ENCODE measurements at regions not wholly inside any gene's neighbourhood (a gene's known extent, or its start where the extent isn't known, plus 50 kb on each side); places are given as distances from the start of the nearest gene placed in this dataset.

DNA sequence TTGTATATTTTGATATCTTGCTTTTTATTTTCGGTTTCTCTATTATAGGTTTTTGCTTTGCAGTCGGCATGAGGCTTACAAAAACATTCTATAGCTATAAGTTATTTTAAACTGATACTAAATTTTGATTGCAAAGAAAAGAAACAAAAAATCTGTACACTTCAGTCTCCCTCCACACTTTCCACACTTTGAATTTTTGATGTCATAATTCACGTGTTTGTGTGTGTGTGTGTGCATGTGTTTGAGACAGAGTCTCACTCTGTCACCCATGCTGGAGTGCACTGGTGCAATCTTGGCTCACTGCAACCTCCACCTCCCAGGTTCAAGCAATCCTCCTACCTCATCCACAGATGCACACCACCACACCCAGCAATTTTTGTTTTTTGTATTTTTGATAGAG lies 124.9 kb downstream of the MRPS30 start:
- no peak for DNase-seq
- 44 to 73% methylated on average over 3 of the region's 3 CpGs for WGBS, 2 donors
- TF ChIP-seq POLR2A (IDR thresholded peaks at IDR 0.05) (no peak), POLR2AphosphoS5 (IDR thresholded peaks at IDR 0.05) (no peak), EP300 (IDR thresholded peaks at IDR 0.05) (no peak)
- TF ChIP-seq, protein P1, sequence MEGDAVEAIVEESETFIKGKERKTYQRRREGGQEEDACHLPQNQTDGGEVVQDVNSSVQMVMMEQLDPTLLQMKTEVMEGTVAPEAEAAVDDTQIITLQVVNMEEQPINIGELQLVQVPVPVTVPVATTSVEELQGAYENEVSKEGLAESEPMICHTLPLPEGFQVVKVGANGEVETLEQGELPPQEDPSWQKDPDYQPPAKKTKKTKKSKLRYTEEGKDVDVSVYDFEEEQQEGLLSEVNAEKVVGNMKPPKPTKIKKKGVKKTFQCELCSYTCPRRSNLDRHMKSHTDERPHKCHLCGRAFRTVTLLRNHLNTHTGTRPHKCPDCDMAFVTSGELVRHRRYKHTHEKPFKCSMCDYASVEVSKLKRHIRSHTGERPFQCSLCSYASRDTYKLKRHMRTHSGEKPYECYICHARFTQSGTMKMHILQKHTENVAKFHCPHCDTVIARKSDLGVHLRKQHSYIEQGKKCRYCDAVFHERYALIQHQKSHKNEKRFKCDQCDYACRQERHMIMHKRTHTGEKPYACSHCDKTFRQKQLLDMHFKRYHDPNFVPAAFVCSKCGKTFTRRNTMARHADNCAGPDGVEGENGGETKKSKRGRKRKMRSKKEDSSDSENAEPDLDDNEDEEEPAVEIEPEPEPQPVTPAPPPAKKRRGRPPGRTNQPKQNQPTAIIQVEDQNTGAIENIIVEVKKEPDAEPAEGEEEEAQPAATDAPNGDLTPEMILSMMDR (IDR thresholded peaks at IDR 0.05): no peak
- Histone ChIP-seq H3K36me3 (no peaks in the 10 kb centered on the region), H3K4me3 (no peak overlapping the region), H3K27me3 (no peaks in the 10 kb centered on the region), H3K4me1 (no peaks in the 10 kb centered on the region), H3K27ac (no peak overlapping the region), H3K9me3 (peaks cover 0 to 3% (median 0%) of the 10 kb centered on the region in 4 donors)
- intact Hi-C loops (cut with DNase I): no loop called here

DNA sequence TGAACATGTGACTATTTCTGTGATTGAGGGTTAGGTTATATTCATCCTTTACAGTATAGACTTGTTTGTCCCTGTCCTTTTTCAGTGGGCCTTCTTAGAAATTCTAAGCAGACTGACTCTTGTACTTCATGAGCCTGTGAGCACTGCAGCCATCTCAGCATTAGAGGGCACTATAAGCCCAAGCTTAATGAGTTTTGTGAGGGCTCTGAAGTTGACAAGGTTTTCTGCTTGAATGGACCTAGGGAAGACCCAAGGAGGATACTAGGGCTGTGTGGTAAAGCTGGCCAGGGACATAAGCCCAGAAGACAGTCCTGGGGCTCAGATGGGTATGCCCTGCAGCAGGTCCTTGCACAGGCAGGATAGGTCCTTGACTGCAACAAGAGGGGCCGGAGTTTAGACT lies 126.5 kb downstream of the MRPS30 start:
- H3K4me1 ChIP-seq: no peaks in the 10 kb centered on the region
- intact Hi-C loops (cut with DNase I): no loop called here
- TF ChIP-seq POLR2A (IDR thresholded peaks at IDR 0.05) (no peak), POLR2AphosphoS5 (IDR thresholded peaks at IDR 0.05) (no peak), EP300 (IDR thresholded peaks at IDR 0.05) (no peak)
- TF ChIP-seq, protein P1 (IDR thresholded peaks at IDR 0.05): no peak
- no peaks in the 10 kb centered on the region for H3K27me3 ChIP-seq
- 96 to 98% methylated on average over 1 of the region's 1 CpG for WGBS, 2 donors
- H3K4me3 ChIP-seq: no peak overlapping the region
- peaks cover 0 to 3% (median 0%) of the 10 kb centered on the region in 4 donors for H3K9me3 ChIP-seq
- no peak for DNase-seq
- H3K36me3 ChIP-seq: no peaks in the 10 kb centered on the region
- no peak overlapping the region for H3K27ac ChIP-seq

DNA sequence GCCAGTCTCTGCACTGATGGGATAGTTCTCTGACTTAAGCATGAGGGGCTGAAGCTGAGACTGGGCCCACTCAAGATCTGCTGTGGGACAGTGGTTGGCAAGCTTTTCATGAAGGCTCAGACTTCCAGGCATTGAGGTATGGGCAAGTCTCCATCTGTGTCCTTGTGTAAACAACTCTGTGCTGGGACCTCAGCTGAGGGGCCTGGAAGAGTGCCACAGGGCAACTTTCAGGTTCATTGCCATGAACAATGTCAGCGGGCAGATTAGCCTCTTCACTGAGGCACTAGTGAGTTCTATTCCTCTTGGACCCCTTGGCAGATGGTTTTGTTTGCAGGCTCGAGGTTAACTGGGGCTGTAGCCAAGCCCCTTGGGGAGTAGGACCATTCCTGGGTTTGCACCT lies 127.1 kb downstream of the MRPS30 start:
- H3K27ac ChIP-seq: no peak overlapping the region

DNA sequence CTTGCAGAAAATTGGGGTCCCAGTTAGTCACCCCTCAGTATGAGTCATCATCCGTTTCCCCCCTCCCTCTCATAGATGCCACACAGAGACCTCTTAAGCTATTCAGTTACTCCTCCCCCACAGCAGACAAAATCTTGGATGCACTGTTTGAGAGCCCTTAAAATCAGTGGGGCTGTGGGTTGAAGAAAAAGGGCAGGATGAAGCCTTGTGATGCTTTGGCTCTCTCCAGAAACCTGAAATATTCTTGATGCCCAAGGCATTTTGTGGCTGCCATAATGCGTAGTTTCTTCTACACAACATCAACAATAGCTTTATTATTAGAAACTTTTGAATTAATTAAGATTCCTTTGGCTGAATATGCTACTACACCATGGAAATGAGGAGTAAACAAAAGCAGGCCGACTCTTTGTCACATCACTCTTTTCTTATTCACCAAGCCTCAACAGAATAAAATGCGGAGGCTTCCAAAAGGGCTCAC lies 133.8 kb downstream of the MRPS30 start:
- DNase-seq: no peak
- WGBS, 2 donors: 50 to 62% methylated on average over 4 of the region's 4 CpGs
- no peaks in the 10 kb centered on the region for H3K9me3 ChIP-seq
- H3K4me1 ChIP-seq: no peaks in the 10 kb centered on the region
- H3K36me3 ChIP-seq: no peaks in the 10 kb centered on the region
- no peak overlapping the region for H3K4me3 ChIP-seq
- intact Hi-C loops (cut with DNase I): no loop called here
- H3K27ac ChIP-seq: no peak overlapping the region
- H3K27me3 ChIP-seq: no peaks in the 10 kb centered on the region
- TF ChIP-seq POLR2A (IDR thresholded peaks at IDR 0.05) (no peak), EP300 (IDR thresholded peaks at IDR 0.05) (no peak), POLR2AphosphoS5 (IDR thresholded peaks at IDR 0.05) (no peak)
- TF ChIP-seq, protein P1 (IDR thresholded peaks at IDR 0.05): no peak

More for the DNA sequence above, 127.1 kb downstream of the MRPS30 start:
- DNase-seq: no peak
- no peaks in the 10 kb centered on the region for H3K4me1 ChIP-seq
- no peaks in the 10 kb centered on the region for H3K27me3 ChIP-seq
- intact Hi-C loops (cut with DNase I): no loop called here
- TF ChIP-seq POLR2A (IDR thresholded peaks at IDR 0.05) (no peak), EP300 (IDR thresholded peaks at IDR 0.05) (no peak)
- TF ChIP-seq, protein P1 (IDR thresholded peaks at IDR 0.05): no peak
- no peaks in the 10 kb centered on the region for H3K36me3 ChIP-seq
- peaks cover 0 to 3% (median 0%) of the 10 kb centered on the region in 4 donors for H3K9me3 ChIP-seq
- WGBS, 2 donors: 52 to 69% methylated on average over 2 of the region's 2 CpGs
- H3K4me3 ChIP-seq: no peak overlapping the region

DNA sequence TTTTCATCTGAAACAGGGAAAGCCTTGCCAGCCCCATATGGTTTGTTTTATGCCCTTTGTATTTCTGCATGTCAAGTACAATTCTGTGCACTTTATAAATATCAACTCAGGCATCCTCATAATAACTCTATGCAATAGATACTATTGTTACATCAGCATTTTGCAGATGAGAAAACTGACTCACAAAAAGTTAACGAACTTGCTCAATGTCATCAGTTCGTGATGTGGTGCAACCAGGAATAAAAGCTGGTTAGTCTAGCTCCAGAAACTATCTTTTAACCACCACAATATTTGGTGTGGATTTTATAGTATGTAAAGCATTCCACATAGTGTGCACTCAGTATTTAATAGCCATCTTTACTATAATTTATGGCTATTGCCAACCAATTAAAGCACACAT lies 134.9 kb downstream of the MRPS30 start:
- Histone ChIP-seq H3K9me3 (no peaks in the 10 kb centered on the region), H3K27ac (no peak overlapping the region), H3K27me3 (no peaks in the 10 kb centered on the region), H3K36me3 (no peaks in the 10 kb centered on the region), H3K4me1 (no peaks in the 10 kb centered on the region), H3K4me3 (no peak overlapping the region)
- TF ChIP-seq POLR2A (IDR thresholded peaks at IDR 0.05) (no peak), EP300 (IDR thresholded peaks at IDR 0.05) (no peak), POLR2AphosphoS5 (IDR thresholded peaks at IDR 0.05) (no peak)
- TF ChIP-seq, protein P1 (IDR thresholded peaks at IDR 0.05): no peak
- no peak for DNase-seq
- WGBS, 2 donors: 77 to 83% methylated on average over 2 of the region's 2 CpGs
- intact Hi-C loops (cut with DNase I): no loop called here

Measured in sigmoid colon (tissue), 6 donors.